GM13977 (cell line): ENCODE measurements at regions not wholly inside any gene's neighbourhood (a gene's known extent, or its start where the extent isn't known, plus 50 kb on each side); places are given as distances from the start of the nearest gene placed in this dataset.

ENCODE experiments used
- DNase-seq: peaks from one replicate; pipeline ENCODE4 v3.0.0; 2012; ENCODE audit warnings: low spot score
- in situ Hi-C: fragments of 300-500 bp; cut with MboI; formaldehyde crosslinking; loops from one replicate; pipeline ENCODE4 v1.12.0; 2022; ENCODE audit warnings: low sequenced_read_pairs, low pct_unique_long_range_greater_than_20kb, mixed read lengths, inconsistent platforms; ENCODE audit not compliant: unreplicated experiment
- TF ChIP-seq, protein P1 (sequence below): IDR thresholded peaks from 2 replicates; pipeline ENCODE4 v1.5.1; 2012; ENCODE audit warnings: mild to moderate bottlenecking, control low read depth; ENCODE audit not compliant: insufficient read depth; ENCODE audit errors: extremely low read depth, missing control alignments

DNA sequence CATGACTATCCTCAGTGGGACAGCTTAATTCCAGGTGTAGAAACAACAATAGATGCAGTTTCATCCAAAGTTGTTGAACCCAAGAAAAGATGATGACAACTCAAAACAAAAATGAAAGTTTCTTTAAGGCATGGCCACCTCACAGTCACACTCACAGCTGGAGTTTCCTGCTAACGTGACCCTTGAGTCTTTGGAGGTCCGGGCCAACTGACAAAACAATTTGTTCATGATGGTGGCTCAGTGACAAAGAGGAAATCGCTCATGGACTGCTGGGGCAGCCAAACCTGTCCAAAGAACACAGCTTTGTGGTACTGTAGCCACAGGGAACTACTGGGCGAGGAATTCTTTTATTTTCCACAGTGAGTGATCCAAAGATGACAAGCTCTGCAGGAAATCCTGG lies 96.0 kb upstream of the JCAD start:
- in situ Hi-C loops, result no loop called here
- TF ChIP-seq, protein P1, sequence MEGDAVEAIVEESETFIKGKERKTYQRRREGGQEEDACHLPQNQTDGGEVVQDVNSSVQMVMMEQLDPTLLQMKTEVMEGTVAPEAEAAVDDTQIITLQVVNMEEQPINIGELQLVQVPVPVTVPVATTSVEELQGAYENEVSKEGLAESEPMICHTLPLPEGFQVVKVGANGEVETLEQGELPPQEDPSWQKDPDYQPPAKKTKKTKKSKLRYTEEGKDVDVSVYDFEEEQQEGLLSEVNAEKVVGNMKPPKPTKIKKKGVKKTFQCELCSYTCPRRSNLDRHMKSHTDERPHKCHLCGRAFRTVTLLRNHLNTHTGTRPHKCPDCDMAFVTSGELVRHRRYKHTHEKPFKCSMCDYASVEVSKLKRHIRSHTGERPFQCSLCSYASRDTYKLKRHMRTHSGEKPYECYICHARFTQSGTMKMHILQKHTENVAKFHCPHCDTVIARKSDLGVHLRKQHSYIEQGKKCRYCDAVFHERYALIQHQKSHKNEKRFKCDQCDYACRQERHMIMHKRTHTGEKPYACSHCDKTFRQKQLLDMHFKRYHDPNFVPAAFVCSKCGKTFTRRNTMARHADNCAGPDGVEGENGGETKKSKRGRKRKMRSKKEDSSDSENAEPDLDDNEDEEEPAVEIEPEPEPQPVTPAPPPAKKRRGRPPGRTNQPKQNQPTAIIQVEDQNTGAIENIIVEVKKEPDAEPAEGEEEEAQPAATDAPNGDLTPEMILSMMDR, result no peak
- DNase-seq, result no peak

DNA sequence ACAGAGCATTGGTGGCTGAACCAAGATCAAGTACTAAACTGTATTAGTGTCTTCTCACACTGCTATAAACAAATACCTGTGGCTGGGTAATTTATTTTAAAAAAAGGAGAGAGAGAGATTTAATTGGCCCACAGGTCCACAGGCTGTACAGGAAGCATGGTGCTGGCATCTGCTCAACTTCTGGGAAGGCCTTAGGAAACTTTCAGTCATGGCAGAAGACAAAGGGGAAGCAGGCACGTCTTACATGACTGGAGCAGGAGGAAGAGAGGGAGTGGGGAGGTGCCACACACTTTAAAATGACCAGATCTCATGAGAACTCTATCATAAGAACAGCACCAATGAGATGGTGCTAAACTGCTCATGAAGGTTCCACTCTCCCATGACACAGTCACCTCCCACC lies 95.2 kb upstream of the JCAD start:
- TF ChIP-seq, protein P1, result no peak
- no peak for DNase-seq
- in situ Hi-C loops, result no loop called here

DNA sequence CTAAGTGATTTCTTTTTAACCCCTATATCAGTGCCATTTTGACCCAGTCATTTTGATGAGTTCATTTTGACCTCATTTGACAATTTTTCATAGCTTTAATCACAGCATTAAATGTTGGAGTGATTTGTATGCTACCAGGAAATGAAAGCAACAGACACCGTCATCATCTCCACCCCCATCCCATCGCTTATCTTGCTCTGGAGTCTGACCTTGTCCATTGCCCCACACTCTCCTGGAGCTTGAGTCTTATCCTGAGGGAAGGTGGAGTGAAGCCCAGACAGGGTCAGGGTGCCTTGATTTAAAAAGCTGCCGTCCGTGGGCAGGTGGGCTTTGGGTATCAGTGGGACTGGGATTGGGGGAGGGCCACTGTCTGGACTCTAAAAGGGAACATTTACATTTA lies 94.7 kb upstream of the JCAD start:
- no peak for DNase-seq
- TF ChIP-seq, protein P1, result no peak
- in situ Hi-C loops, result no loop called here

DNA sequence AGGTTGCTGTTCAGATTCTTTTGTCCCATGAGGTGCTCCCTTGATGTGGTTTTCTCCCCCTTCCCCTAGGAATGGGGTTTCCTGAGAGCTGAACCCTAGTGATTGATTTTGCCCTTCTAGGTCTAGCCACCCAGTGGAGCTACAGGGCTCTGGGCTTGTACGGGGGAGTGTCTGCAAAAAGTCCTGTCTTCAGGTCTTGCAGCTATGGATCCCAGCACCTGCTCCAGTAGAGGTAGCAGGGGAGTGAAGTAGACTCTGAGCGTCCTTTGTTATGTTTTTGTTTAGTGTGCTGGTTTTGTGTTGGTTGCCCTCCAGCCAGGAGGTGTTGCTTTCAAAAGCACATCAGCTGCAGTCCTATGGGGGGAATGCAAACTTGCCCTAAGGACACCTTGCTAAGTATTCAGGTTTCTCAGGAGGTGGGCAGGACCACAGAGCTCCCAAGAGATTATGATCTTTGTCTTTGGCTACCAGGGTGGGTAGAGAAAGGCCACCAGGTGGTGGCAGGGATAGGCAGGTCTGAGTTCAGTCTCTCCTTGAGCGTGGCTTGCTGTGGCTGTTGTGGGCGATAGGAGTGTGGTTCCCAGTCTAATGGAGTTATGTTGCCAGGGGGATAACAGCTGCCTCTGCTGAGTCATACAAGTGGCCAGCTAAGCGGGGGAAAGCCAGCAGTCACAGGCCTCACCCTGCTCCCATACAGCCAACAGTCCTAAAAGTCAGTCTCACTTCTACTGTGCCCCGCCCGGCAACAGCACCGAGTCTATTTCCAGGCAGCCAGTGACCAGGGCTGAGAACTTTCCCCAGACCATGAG lies 92.4 kb upstream of the JCAD start:
- DNase-seq, result no peak
- TF ChIP-seq, protein P1, result no peak
- in situ Hi-C loops, result no loop called here

DNA sequence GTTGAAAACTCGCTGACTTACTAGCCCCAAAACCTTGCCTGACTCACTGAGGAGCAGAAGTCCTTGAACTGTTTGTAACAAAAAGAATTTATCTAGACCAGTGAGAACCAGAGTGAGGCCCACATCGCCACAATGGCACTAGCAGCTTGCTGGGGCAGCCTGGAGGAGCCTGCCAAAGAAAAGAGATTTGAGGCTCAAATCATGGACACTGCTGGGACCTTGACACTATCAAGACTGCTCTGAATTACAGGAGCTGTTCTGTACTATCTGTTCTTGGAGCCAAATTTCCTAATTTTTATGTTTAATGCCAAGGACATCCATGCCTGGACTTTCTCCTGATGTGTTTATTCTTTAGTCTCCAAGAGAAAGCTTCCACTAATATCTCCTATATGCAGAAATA lies 82.0 kb upstream of the JCAD start:
- no peak for DNase-seq
- TF ChIP-seq, protein P1, result no peak
- in situ Hi-C loops, result no loop called here

DNA sequence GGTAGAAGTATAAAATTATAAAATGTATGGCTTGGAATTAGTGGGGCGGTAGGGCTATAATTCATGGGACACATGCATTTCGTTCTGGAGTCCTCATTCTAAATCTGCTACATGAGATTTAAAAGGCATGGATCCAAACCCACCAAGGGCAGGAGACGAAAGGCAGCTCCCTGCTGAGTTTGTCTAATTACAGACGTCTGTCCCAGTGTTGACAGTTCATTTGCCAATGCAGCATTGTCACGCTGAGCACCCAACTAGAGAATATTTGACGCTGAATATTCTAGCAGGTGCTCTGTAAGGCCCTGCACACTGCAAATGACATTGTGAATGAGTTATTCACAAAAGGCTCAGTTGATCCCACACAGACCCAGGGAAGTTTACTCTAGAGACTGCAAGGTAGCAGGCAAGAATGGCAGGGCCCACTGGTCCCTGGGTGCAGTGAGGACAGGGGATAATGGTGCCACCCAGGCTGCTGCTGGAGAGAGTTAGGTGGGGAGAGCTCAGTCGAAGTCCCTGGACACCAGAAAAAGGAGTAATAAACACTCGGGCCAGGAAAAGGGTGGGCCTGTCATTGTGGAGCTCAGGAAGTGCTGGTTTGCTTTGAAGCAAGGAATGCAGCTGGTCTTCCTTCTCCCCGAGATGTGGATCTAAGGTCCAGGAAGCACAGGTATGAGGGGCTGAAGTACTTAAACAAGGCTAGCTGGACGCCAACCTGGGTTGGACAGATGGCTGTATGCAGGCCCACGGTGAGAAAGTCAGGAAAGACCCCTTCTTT lies 75.0 kb upstream of the JCAD start:
- no peak for DNase-seq
- TF ChIP-seq, protein P1, result no peak
- in situ Hi-C loops, result no loop called here
